ENCODE measurements at regions not wholly inside any gene's neighbourhood (a gene's known extent, or its start where the extent isn't known, plus 50 kb on each side); places are given as distances from the start of the nearest gene placed in this dataset.

GRCh38 chr1:55882931-55883330 is 667.8 kb upstream of the USP24 start:
- Histone ChIP-seq H3K9me3 (ENCODE audit: control insufficient read depth in 4 of 4, insufficient read depth in 3 of 4, low read length in 3 of 4) (peaks cover 0 to 2% (median 0%) of the 10 kb centered on the region in 4 donors), H3K4me1 (ENCODE audit: control insufficient read depth in 5 of 5, insufficient read depth in 5 of 5, low read length in 5 of 5) (peaks cover 0 to 17% (median 0%) of the 10 kb centered on the region in 5 donors), H3K27ac (ENCODE audit: low read depth in 1 of 2, low read length in 1 of 2) (no peak overlapping the region), H3K27me3 (ENCODE audit: control insufficient read depth in 3 of 3, insufficient read depth in 3 of 3, low read length in 2 of 3) (no peaks in the 10 kb centered on the region), H3K9ac (ENCODE audit: insufficient read depth in 1 of 2, low read length in 2 of 2) (no peak overlapping the region), H3K36me3 (ENCODE audit: control insufficient read depth in 4 of 4, insufficient read depth in 4 of 4, low read length in 4 of 4) (no peaks in the 10 kb centered on the region), H3K4me3 (no peak overlapping the region)
- no peak for TF ChIP-seq CTCF (IDR thresholded peaks at IDR 0.05; ENCODE audit: control extremely low read depth, extremely low read depth)
- 85 to 91% methylated on average over 6 of the region's 6 CpGs for WGBS, 2 donors
- no peak for ATAC-seq (ENCODE audit: insufficient read depth, low FRiP score)
- peak in 2 of 3 donors; percentile 27 to 43 for DNase-seq

GRCh38 chr1:55879346-55879745 is 664.2 kb upstream of the USP24 start:
- H3K27me3 ChIP-seq (ENCODE audit: control insufficient read depth in 3 of 3, insufficient read depth in 3 of 3, low read length in 2 of 3), result no peaks in the 10 kb centered on the region
- DNase-seq (no peak), ATAC-seq (ENCODE audit: insufficient read depth, low FRiP score) (no peak)
- WGBS, 2 donors, result 89 to 92% methylated on average over 11 of the region's 11 CpGs
- no peak overlapping the region for H3K27ac ChIP-seq (ENCODE audit: low read depth in 1 of 2, low read length in 1 of 2)
- no peak for TF ChIP-seq CTCF (IDR thresholded peaks at IDR 0.05; ENCODE audit: control extremely low read depth, extremely low read depth)
- H3K4me3 ChIP-seq, result no peak overlapping the region
- no peaks in the 10 kb centered on the region for H3K9me3 ChIP-seq (ENCODE audit: control insufficient read depth in 4 of 4, insufficient read depth in 3 of 4, low read length in 3 of 4)
- no peaks in the 10 kb centered on the region for H3K36me3 ChIP-seq (ENCODE audit: control insufficient read depth in 4 of 4, insufficient read depth in 4 of 4, low read length in 4 of 4)
- peaks cover 0 to 17% (median 0%) of the 10 kb centered on the region in 5 donors for H3K4me1 ChIP-seq (ENCODE audit: control insufficient read depth in 5 of 5, insufficient read depth in 5 of 5, low read length in 5 of 5)
- H3K9ac ChIP-seq (ENCODE audit: insufficient read depth in 1 of 2, low read length in 2 of 2), result no peak overlapping the region

- DNase-seq, result no peak
- H3K36me3 ChIP-seq (ENCODE audit: control insufficient read depth in 4 of 4, insufficient read depth in 4 of 4, low read length in 4 of 4), result no peaks in the 10 kb centered on the region
- 55 to 70% methylated on average over 6 of the region's 6 CpGs for WGBS, 2 donors
Measured at GRCh38 chr1:55877437-55878232, 662.5 kb upstream of the USP24 start.

More at GRCh38 chr1:55877437-55878232, 662.5 kb upstream of the USP24 start:
- no peak for TF ChIP-seq CTCF (IDR thresholded peaks at IDR 0.05; ENCODE audit: control extremely low read depth, extremely low read depth)
- H3K9ac ChIP-seq (ENCODE audit: insufficient read depth in 1 of 2, low read length in 2 of 2), result no peak overlapping the region
- H3K27ac ChIP-seq (ENCODE audit: low read depth in 1 of 2, low read length in 1 of 2), result no peak overlapping the region
- H3K4me1 ChIP-seq (ENCODE audit: control insufficient read depth in 5 of 5, insufficient read depth in 5 of 5, low read length in 5 of 5), result peaks cover 0 to 11% (median 0%) of the 10 kb centered on the region in 5 donors
- H3K9me3 ChIP-seq (ENCODE audit: control insufficient read depth in 4 of 4, insufficient read depth in 3 of 4, low read length in 3 of 4), result no peaks in the 10 kb centered on the region
- ATAC-seq (ENCODE audit: insufficient read depth, low FRiP score), result no peak
- H3K4me3 ChIP-seq, result no peak overlapping the region
- no peaks in the 10 kb centered on the region for H3K27me3 ChIP-seq (ENCODE audit: control insufficient read depth in 3 of 3, insufficient read depth in 3 of 3, low read length in 2 of 3)
